Uterus (tissue), 2 donors: ENCODE measurements at regions not wholly inside any gene's neighbourhood (a gene's known extent, or its start where the extent isn't known, plus 50 kb on each side); places are given as distances from the start of the nearest gene placed in this dataset.

Experiments
- CTCF ChIP-seq, 4 experiments: fragments of 200-600 bp in 2 of 4; fragments of 450-650 bp in 2 of 4; sonication (generic) in 2 of 4; IDR thresholded peaks; one replicate each; pipeline ENCODE4 v1.5.1; 2016 to 2019; ENCODE audit warnings: antibody characterized with exemption in 4 of 4, mild to moderate bottlenecking in 2 of 4, moderate library complexity in 1 of 4
- POLR2A ChIP-seq, 2 donors: fragments of 450-650 bp; IDR thresholded peaks; one replicate each; pipeline ENCODE4 v1.6.1; 2016; ENCODE audit warnings: antibody characterized with exemption in 2 of 2, mild to moderate bottlenecking in 1 of 2, moderate library complexity in 1 of 2

GRCh38 chr1:213329406-213330008 is 278.5 kb downstream of the RPS6KC1 start:
- TF ChIP-seq CTCF (IDR thresholded peaks at IDR 0.05) (no peak), POLR2A (IDR thresholded peaks at IDR 0.05) (no peak)
